NCI-H1105 treated with DMSO at 0.1 percent for 48 hours (cell line): ENCODE measurements at regions not wholly inside any gene's neighbourhood (a gene's known extent, or its start where the extent isn't known, plus 50 kb on each side); places are given as distances from the start of the nearest gene placed in this dataset.
"Not testable (repeated sequence)": the region's sequence is repeated elsewhere in the genome, so short reads cannot be mapped to it uniquely, and the experiment has no call there.

Experiments used
- DNase-seq: peaks from one replicate; lab custom pipeline; 2025; lab: John Stamatoyannopoulos, UW

DNA sequence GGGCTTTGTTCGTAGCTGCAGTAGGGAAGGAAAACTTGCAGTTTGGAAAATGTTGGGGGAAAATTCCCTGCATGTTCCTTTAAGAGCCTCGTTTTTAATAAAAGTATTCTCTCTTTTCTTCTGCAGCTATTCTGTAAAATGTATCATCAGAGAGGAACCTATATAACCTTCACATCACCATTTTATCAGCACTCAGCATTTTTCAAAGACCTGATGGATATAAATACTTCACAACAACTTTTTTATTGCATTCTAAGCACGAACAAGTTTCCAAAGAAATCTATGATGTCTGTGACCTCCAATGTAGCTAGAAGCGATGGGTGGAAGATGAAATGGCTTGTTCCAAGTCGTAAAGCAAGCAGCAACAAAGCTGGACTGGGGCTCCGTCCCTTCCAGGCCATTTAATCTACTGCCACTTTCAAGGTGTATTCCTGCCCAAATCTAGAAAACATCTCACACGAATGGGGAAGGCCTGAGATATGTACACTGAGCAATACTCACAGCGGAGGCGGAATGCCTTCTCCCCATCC lies 84.0 kb downstream of the NSUN2 start:
- DNase-seq: no peak

DNA sequence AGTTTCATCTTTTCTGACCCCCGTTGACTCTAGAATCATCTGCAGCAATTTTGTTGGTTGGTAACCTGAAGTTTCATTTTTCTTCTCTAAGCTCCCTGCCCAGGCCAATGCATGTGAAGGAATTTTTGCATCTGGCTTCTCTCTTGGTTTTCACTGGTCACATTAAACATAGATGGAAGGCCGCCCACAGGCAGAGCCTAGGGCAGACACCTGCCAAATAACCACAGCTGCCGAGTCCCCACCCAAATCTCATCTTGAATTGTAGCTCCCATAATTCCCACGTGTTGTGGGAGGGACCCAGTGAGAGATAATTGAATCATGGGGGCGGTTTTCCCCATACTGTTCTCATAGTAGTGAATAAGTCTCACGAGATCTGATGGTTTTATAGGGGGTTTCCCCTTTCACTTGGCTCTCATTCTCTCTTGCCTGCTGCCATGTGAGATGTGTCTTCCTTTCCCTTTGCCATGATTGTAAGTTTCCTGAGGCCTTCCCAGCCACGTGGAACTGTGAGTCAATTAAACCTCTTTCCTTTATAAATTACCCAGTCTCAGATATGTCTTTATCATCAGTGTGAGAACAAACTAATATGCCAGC lies 84.8 kb downstream of the NSUN2 start:
- DNase-seq: not testable (repeated sequence)

DNA sequence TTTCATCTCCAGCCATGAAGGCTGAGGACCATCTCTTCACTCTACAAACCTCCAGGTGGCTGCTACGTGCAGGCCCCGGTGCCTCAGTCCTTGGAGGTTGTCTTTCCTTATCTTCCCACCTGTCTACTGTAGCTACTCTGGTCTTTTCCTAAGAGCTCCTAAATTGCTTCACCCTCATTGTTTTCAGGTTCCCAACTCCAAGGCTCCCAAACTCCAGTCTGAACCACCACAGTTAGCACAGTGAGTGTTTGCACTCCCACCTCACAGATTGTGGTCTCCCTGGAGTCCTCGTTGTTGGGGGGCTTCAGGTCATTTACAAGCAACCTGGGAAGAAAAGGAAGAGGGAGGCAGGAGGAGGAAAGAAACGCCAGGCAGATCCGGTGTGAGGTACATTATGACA lies 85.3 kb downstream of the NSUN2 start:
- no peak for DNase-seq

DNA sequence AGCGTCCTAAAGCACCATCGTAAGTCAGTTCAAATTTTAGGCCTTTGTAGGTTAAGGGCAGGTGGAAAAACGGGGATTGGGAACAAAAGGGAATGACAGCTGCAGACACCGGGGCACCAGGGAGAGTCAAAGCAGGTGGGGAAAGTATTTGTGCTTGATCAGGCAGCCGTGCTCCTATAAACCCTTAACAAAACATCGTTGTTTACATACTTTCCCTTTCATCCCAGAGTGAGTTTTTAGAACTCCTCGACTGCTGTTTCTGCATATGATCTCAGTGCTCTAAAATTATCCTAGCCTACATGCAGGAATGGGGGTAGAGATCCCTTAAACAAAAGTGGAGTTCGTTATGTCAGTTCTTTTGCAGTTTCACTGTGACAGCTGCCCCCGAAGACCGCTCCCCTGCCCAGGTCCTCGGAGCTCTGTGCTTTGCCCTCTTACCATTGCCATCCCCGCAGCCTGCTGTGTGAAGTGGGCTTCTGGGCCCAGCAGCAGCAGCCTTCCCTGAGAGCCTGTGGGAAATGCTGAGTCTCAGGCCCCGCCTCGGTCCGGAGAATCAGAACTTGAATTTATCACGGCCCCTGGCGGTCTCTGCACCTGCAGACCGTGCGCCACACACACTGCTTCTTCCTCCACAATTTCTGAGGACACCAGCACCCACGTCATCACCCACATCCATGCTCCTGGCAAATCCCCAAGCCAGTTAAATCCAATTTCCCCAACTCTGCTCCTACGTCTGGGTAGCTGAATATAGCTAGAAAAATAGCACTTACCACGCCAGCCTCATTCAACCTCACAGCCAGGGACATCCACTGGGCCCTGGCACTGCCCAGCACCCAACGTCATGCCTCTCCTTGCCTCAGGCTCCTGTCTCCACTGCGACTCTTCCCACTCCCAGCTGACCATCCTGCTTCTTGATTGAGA lies 86.8 kb downstream of the NSUN2 start:
- peak; percentile 98 for DNase-seq

DNA sequence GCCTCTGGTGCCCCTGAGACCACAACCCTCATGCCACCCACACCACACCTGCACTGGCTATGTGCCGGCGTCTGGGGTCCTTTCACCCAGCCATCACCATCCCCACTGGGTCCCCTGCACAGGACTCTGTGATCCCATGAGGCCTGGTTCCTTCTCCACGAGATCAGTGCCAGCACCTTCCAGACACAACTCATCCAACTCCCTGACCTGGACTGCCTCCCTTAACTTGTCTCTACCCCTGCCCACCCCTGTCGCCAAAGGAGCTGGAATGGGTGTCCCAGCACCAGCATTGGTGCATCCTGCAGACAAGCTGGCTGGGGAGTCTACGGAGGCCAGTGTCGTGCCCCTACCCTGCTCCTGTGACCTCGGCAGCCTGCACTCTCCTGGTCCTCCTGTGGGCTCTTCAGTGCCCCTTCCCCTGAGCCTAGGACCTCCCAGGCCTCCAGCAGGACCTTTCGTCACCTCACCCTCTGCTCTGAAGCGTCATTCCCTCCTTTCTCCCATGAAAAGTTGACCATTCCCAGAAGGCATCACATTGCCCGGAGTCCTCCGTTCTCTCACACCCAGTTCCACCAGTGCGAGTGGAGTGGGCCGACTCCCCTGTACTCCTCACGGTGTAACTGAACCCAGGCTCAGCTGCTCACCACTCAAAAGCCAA lies 87.7 kb downstream of the NSUN2 start:
- no peak for DNase-seq

DNA sequence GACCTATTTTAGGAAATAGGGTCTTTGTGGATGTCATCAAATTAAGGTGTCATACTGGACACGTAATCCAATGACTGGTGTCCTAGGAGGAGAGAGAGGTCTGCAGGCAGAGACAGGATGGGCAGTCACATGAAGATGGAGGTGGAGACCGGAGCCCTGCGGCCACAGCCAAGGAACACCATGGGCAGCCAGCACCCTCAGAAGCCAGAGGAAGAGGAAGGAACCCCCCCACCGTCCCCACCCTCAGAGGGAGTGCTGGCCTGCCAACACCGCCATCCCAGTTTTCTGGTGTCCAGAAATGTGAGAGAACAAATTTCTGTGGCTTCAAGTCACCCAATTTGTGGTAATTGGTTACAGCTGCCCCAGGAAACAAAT lies 88.3 kb downstream of the NSUN2 start:
- no peak for DNase-seq
